HG02870 (cell line): ENCODE measurements at regions not wholly inside any gene's neighbourhood (a gene's known extent, or its start where the extent isn't known, plus 50 kb on each side); places are given as distances from the start of the nearest gene placed in this dataset.
A peak's percentile ranks its signal among the peaks of the same experiment; 100 is the strongest.
"Not testable (repeated sequence)": the region's sequence is repeated elsewhere in the genome, so short reads cannot be mapped to it uniquely, and the experiment has no call there.

Source experiments
- ATAC-seq: cut with Tn5 transposase; IDR thresholded peaks from one replicate; pipeline ENCODE4 v1.9.1; 2021; ENCODE audit warnings: mild to moderate bottlenecking, moderate library complexity; ENCODE audit not compliant: unreplicated experiment

GRCh38 chr1:148432318-148432717 is 50.8 kb downstream of the PPIAL4G start:
- not testable (repeated sequence) for ATAC-seq

- ATAC-seq: not testable (repeated sequence)
These were observed 53.2 kb downstream of the PPIAL4G start for GRCh38 chr1:148429856-148430255.

- not testable (repeated sequence) for ATAC-seq
These were observed 56.0 kb downstream of the PPIAL4G start for GRCh38 chr1:148426940-148427611.

- not testable (repeated sequence) for ATAC-seq
These were observed 56.7 kb downstream of the PPIAL4G start for GRCh38 chr1:148426385-148426784.

- ATAC-seq: not testable (repeated sequence)
These were observed 58.7 kb downstream of the PPIAL4G start for GRCh38 chr1:148424143-148425003.

- not testable (repeated sequence) for ATAC-seq
These were observed 60.2 kb downstream of the PPIAL4G start for GRCh38 chr1:148422921-148423320.

- ATAC-seq: not testable (repeated sequence)
These were observed 65.9 kb downstream of the PPIAL4G start for GRCh38 chr1:148417241-148417640.

GRCh38 chr1:148413385-148413784 is 69.7 kb downstream of the PPIAL4G start:
- not testable (repeated sequence) for ATAC-seq

- ATAC-seq: not testable (repeated sequence)
These were observed 78.1 kb downstream of the PPIAL4G start for GRCh38 chr1:148404786-148405568.

GRCh38 chr1:148403925-148404324 is 79.2 kb downstream of the PPIAL4G start:
- ATAC-seq: not testable (repeated sequence)

- not testable (repeated sequence) for ATAC-seq
These were observed 80.0 kb downstream of the PPIAL4G start for GRCh38 chr1:148403085-148403456.

GRCh38 chr1:148402152-148403084 is 80.7 kb downstream of the PPIAL4G start:
- ATAC-seq: peak; percentile 94

GRCh38 chr1:148397516-148397915 is 85.6 kb downstream of the PPIAL4G start:
- ATAC-seq: not testable (repeated sequence)

GRCh38 chr1:148392505-148392904 is 90.6 kb downstream of the PPIAL4G start:
- ATAC-seq: not testable (repeated sequence)

- not testable (repeated sequence) for ATAC-seq
These were observed 91.8 kb downstream of the PPIAL4G start for GRCh38 chr1:148391323-148391722.

GRCh38 chr1:148389027-148389339 is 94.1 kb downstream of the PPIAL4G start:
- no peak for ATAC-seq

- peak; percentile 82 for ATAC-seq
These were observed 94.7 kb downstream of the PPIAL4G start for GRCh38 chr1:148388260-148389026.

GRCh38 chr1:148387949-148388259 is 95.2 kb downstream of the PPIAL4G start:
- not testable (repeated sequence) for ATAC-seq

- not testable (repeated sequence) for ATAC-seq
These were observed 95.8 kb downstream of the PPIAL4G start for GRCh38 chr1:148387122-148387948.
